A673 (cell line): ENCODE measurements at regions not wholly inside any gene's neighbourhood (a gene's known extent, or its start where the extent isn't known, plus 50 kb on each side); places are given as distances from the start of the nearest gene placed in this dataset.

Experiments
- BruUV-seq: library from RNA; stranded (reverse); fragments of 400-500 nt; replicated peaks from 2 replicates; lab custom pipeline; 2021; lab: Mats Ljungman, UMichigan
- CTCF ChIA-PET: fragments of 300-600 bp; sonication (Branson Sonifier 250); formaldehyde crosslinking; loops from one replicate; lab custom pipeline; 2022; ENCODE audit warnings: antibody characterized with exemption; lab: Charles Lee
- POLR2A ChIA-PET: fragments of 300-600 bp; sonication (Branson Sonifier 250); formaldehyde crosslinking; loops from one replicate; lab custom pipeline; 2022; ENCODE audit warnings: antibody characterized with exemption; ENCODE audit not compliant: low non-redundant PET; lab: Charles Lee
- DNase-seq: peaks from one replicate; pipeline ENCODE4 v3.0.0-alpha.2; 2015; ENCODE audit warnings: low spot score
- H3K27ac ChIP-seq: fragments of 200-600 bp; sonication (generic); 2 replicates; pipeline ENCODE4 v1.5.1; 2016; ENCODE audit warnings: mixed run types, low read depth, mild to moderate bottlenecking, mixed read lengths, antibody characterized with exemption, low read length; ENCODE audit not compliant: poor library complexity, severe bottlenecking
- H3K27me3 ChIP-seq: fragments of 200-600 bp; sonication (generic); replicated peaks from 2 replicates; pipeline ENCODE4 v1.6.1; 2017; ENCODE audit warnings: mixed run types, low read depth, mild to moderate bottlenecking, mixed read lengths, antibody characterized with exemption, low read length; ENCODE audit not compliant: insufficient read depth, poor library complexity
- H3K36me3 ChIP-seq: fragments of 200-600 bp; sonication (generic); 2 replicates; pipeline ENCODE4 v1.6.1; 2016; ENCODE audit warnings: mixed run types, mild to moderate bottlenecking, mixed read lengths, antibody characterized with exemption, low read length; ENCODE audit not compliant: insufficient read depth, poor library complexity, severe bottlenecking
- H3K4me1 ChIP-seq: fragments of 200-600 bp; sonication (generic); 2 replicates; pipeline ENCODE4 v1.6.1; 2017; ENCODE audit warnings: mixed run types, mild to moderate bottlenecking, mixed read lengths, antibody characterized with exemption, low read length; ENCODE audit not compliant: insufficient read depth, poor library complexity, severe bottlenecking
- H3K4me3 ChIP-seq: fragments of 200-600 bp; sonication (generic); 2 replicates; pipeline ENCODE4 v1.5.1; 2016; ENCODE audit warnings: low read depth, mixed run types, mild to moderate bottlenecking, mixed read lengths, low read length; ENCODE audit not compliant: poor library complexity, severe bottlenecking
- H3K9me3 ChIP-seq: fragments of 200-600 bp; sonication (generic); 2 replicates; pipeline ENCODE4 v1.6.1; 2016; ENCODE audit warnings: mixed run types, low read depth, mild to moderate bottlenecking, mixed read lengths, antibody characterized with exemption, low read length; ENCODE audit not compliant: poor library complexity, severe bottlenecking
- CTCF ChIP-seq: fragments of 300-800, 200-600 bp; sonication (generic); conservative IDR thresholded peaks from 2 replicates; pipeline ENCODE4 v1.5.1; 2017; ENCODE audit warnings: low read depth, mild to moderate bottlenecking, antibody characterized with exemption, low read length, moderate library complexity, mixed read lengths
- EZH2 ChIP-seq: fragments of 200-600 bp; sonication (generic); IDR thresholded peaks from 2 replicates; pipeline ENCODE4 v1.6.1; 2017; ENCODE audit warnings: borderline replicate concordance, low read depth, mild to moderate bottlenecking, mixed read lengths, antibody characterized with exemption, low read length; ENCODE audit not compliant: poor library complexity, severe bottlenecking
- intact Hi-C: fragments of 100-400 bp; cut with micrococcal nuclease; formaldehyde crosslinking; loops from one replicate; pipeline ENCODE4 v1.10.0; 2022; ENCODE audit not compliant: unreplicated experiment

- H3K36me3 ChIP-seq, result no peaks in the 10 kb centered on the region
- no peak overlapping the region for H3K27ac ChIP-seq
- no peaks in the 10 kb centered on the region for H3K27me3 ChIP-seq
- DNase-seq, result peak; percentile 82
- intact Hi-C loops, result no loop called here
- ChIA-PET CTCF (no interaction called here), POLR2A (no interaction called here)
- no peak overlapping the region for H3K4me3 ChIP-seq
- TF ChIP-seq CTCF (no peak), EZH2 (no peak)
- BruUV-seq, result no TSS peak
- H3K9me3 ChIP-seq, result no peaks in the 10 kb centered on the region
- peaks cover 23% of the 10 kb centered on the region for H3K4me1 ChIP-seq
These were observed 526.3 kb downstream of the SPRY1 start for GRCh38 chr4:123922847-123923246.

GRCh38 chr4:123924536-123924935 is 527.9 kb downstream of the SPRY1 start:
- intact Hi-C loops, result no loop called here
- no TSS peak for BruUV-seq

GRCh38 chr4:123929565-123929964 is 533.0 kb downstream of the SPRY1 start:
- Histone ChIP-seq H3K9me3 (no peaks in the 10 kb centered on the region), H3K4me1 (no peaks in the 10 kb centered on the region), H3K4me3 (no peak overlapping the region), H3K27ac (no peak overlapping the region), H3K27me3 (no peaks in the 10 kb centered on the region), H3K36me3 (no peaks in the 10 kb centered on the region)
- no TSS peak for BruUV-seq
- intact Hi-C loops, result no loop called here
- CTCF ChIA-PET, result no interaction called here
- POLR2A ChIA-PET, result no interaction called here
- TF ChIP-seq EZH2 (no peak), CTCF (no peak)
- no peak for DNase-seq

More at GRCh38 chr4:123924536-123924935, 527.9 kb downstream of the SPRY1 start:
- Histone ChIP-seq H3K4me1 (peaks cover 23% of the 10 kb centered on the region), H3K27ac (no peak overlapping the region), H3K9me3 (no peaks in the 10 kb centered on the region), H3K36me3 (no peaks in the 10 kb centered on the region), H3K4me3 (no peak overlapping the region), H3K27me3 (no peaks in the 10 kb centered on the region)
- POLR2A ChIA-PET, result no interaction called here
- DNase-seq, result no peak
- CTCF ChIA-PET, result no interaction called here
- TF ChIP-seq EZH2 (no peak), CTCF (no peak)
